GM12878 (cell line): ENCODE measurements at regions not wholly inside any gene's neighbourhood (a gene's known extent, or its start where the extent isn't known, plus 50 kb on each side); places are given as distances from the start of the nearest gene placed in this dataset.

Source experiments
- ATAC-seq: fragments of 200-7000 bp; cut with Tn5 transposase; 3 replicates; pipeline ENCODE4 v1.9.1; 2020; ENCODE audit warnings: mild to moderate bottlenecking, moderate library complexity
- BruUV-seq: library from RNA; stranded (reverse); fragments of 400-500 nt; replicated peaks from 2 replicates; lab custom pipeline; 2021; lab: Mats Ljungman, UMichigan
- CTCF ChIA-PET: fragments of 300-600 bp; sonication (Branson Sonifier 250); formaldehyde crosslinking; extraction: SDS; loops from one replicate; lab custom pipeline; 2021; ENCODE audit warnings: inconsistent platforms; lab: Yijun Ruan, JAX
- POLR2A ChIA-PET: fragments of 350-600 bp; formaldehyde crosslinking; extraction: SDS; loops from one replicate; lab custom pipeline; 2021; ENCODE audit warnings: inconsistent platforms; lab: Charles Lee
- RAD21 ChIA-PET: fragments of 300-600 bp; sonication (Branson Sonifier 250); formaldehyde crosslinking; loops from one replicate; lab custom pipeline; 2023; ENCODE audit warnings: antibody characterized with exemption; ENCODE audit not compliant: unreplicated experiment; lab: Charles Lee
- SMC1A ChIA-PET: fragments of 300-600 bp; sonication (Branson Sonifier 250); formaldehyde crosslinking; loops from one replicate; lab custom pipeline; 2023; ENCODE audit not compliant: unreplicated experiment, uncharacterized antibody; lab: Charles Lee
- DNase-seq: peaks from one replicate; pipeline ENCODE4 v3.0.0-alpha.2; 2011; ENCODE audit warnings: low read depth, low spot score
- FAIRE-seq: peaks from 3 replicates; lab custom pipeline; 2011; peaks lifted over from hg19 to GRCh38; lab: Jason Lieb, UNC
- H2AFZ ChIP-seq: 2 replicates; pipeline ENCODE4 v1.6.0; 2011; ENCODE audit warnings: low read depth, low read length, control low read depth; ENCODE audit not compliant: control insufficient read depth
- H3K27ac ChIP-seq: 2 replicates; pipeline ENCODE4 v1.5.1; 2011; ENCODE audit warnings: control low read depth; ENCODE audit not compliant: control insufficient read depth, insufficient read depth
- H3K27me3 ChIP-seq, 2 experiments: replicated peaks in 1 of 2; 2 replicates each; pipeline versions ENCODE4 v1.6.0 to v1.6.1; 2011; ENCODE audit warnings: low read length in 1 of 2; ENCODE audit not compliant: control insufficient read depth in 2 of 2, insufficient read depth in 2 of 2
- H3K36me3 ChIP-seq, 2 experiments: 2 replicates each; pipeline ENCODE4 v1.5.1; 2011; ENCODE audit warnings: low read length in 1 of 2; ENCODE audit not compliant: control insufficient read depth in 2 of 2, insufficient read depth in 2 of 2
- H3K4me1 ChIP-seq: 2 replicates; pipeline ENCODE4 v1.6.1; 2011; ENCODE audit warnings: mild to moderate bottlenecking, low read length, moderate library complexity, mixed read lengths; ENCODE audit not compliant: control insufficient read depth, insufficient read depth
- H3K4me2 ChIP-seq: 2 replicates; pipeline ENCODE4 v1.6.0; 2011; ENCODE audit warnings: control low read depth; ENCODE audit not compliant: control insufficient read depth, insufficient read depth
- H3K4me3 ChIP-seq: fragments of 200-600 bp; sonication (generic); 2 replicates; pipeline ENCODE4 v1.5.1; 2016
- H3K79me2 ChIP-seq: 2 replicates; pipeline ENCODE4 v1.6.0; 2011; ENCODE audit warnings: low read length; ENCODE audit not compliant: control insufficient read depth, insufficient read depth
- H3K9ac ChIP-seq: 2 replicates; pipeline ENCODE4 v1.8.0; 2011; ENCODE audit warnings: low read length, control low read depth, mixed read lengths; ENCODE audit not compliant: control insufficient read depth, insufficient read depth
- H3K9me3 ChIP-seq: replicated peaks from 3 replicates; pipeline ENCODE4 v1.5.1; 2011; ENCODE audit warnings: mild to moderate bottlenecking, low read length; ENCODE audit not compliant: control insufficient read depth, insufficient read depth
- H4K20me1 ChIP-seq: 2 replicates; pipeline ENCODE4 v1.6.0; 2011; ENCODE audit not compliant: control insufficient read depth, insufficient read depth
- BCLAF1 ChIP-seq: fragments of 450-650 bp; IDR thresholded peaks from 2 replicates; pipeline ENCODE4 v1.6.1; 2017; ENCODE audit warnings: antibody characterized with exemption, mild to moderate bottlenecking, moderate library complexity
- BHLHE40 ChIP-seq, 2 experiments: fragments of 450-650 bp in 1 of 2; IDR thresholded peaks; 2 replicates each; pipeline ENCODE4 v1.6.1; 2011 to 2017; ENCODE audit warnings: low read depth in 2 of 2, borderline replicate concordance in 1 of 2, improper control_type of control experiment in 1 of 2, low read length in 1 of 2, mild to moderate bottlenecking in 1 of 2
- CBX5 ChIP-seq: sonication (generic); IDR thresholded peaks from 2 replicates; pipeline ENCODE4 v1.6.1; 2016; ENCODE audit warnings: low read depth, moderate library complexity, mild to moderate bottlenecking, inconsistent platforms
- HDAC2 ChIP-seq: fragments of 200-600 bp; sonication (generic); IDR thresholded peaks from 2 replicates; pipeline ENCODE4 v1.6.1; 2017
- HDAC6 ChIP-seq: fragments of 200-600 bp; sonication (generic); IDR thresholded peaks from one replicate; pipeline ENCODE4 v1.8.0; 2017; ENCODE audit warnings: antibody characterized with exemption; ENCODE audit not compliant: unreplicated experiment
- NKRF ChIP-seq: fragments of 450-650 bp; conservative IDR thresholded peaks from 2 replicates; pipeline ENCODE4 v1.6.1; 2017; ENCODE audit warnings: mild to moderate bottlenecking, moderate library complexity
- NR2F1 ChIP-seq: fragments of 450-650 bp; conservative IDR thresholded peaks from 2 replicates; pipeline ENCODE4 v1.6.1; 2017; ENCODE audit warnings: mild to moderate bottlenecking
- POLR2A ChIP-seq: IDR thresholded peaks from 2 replicates; pipeline ENCODE4 v1.6.1; 2011; ENCODE audit warnings: low read depth, mild to moderate bottlenecking, low read length
- TAF1 ChIP-seq: IDR thresholded peaks from 2 replicates; pipeline ENCODE4 v1.6.1; 2011; ENCODE audit warnings: mild to moderate bottlenecking, low read depth, low read length, borderline replicate concordance
- TARDBP ChIP-seq: IDR thresholded peaks from 2 replicates; pipeline ENCODE4 v1.6.1; 2016; ENCODE audit warnings: borderline replicate concordance
- TCF12 ChIP-seq: IDR thresholded peaks from 2 replicates; pipeline ENCODE4 v1.6.1; 2011; ENCODE audit warnings: low read depth, mild to moderate bottlenecking, low read length
- WRNIP1 ChIP-seq: IDR thresholded peaks from 2 replicates; pipeline ENCODE4 v1.6.1; 2011; ENCODE audit warnings: low read depth, low read length, improper control_type of control experiment, borderline replicate concordance
- ZNF207 ChIP-seq: fragments of 450-650 bp; IDR thresholded peaks from 2 replicates; pipeline ENCODE4 v1.6.1; 2014; ENCODE audit warnings: antibody characterized with exemption, mild to moderate bottlenecking, borderline replicate concordance
- ZNF24 ChIP-seq: fragments of 450-650 bp; IDR thresholded peaks from 2 replicates; pipeline ENCODE4 v1.6.1; 2017; ENCODE audit warnings: antibody characterized with exemption, mild to moderate bottlenecking
- ZNF274 ChIP-seq: IDR thresholded peaks from one replicate; pipeline ENCODE4 v1.8.0; 2011; ENCODE audit not compliant: insufficient read length, insufficient read depth
- ZZZ3 ChIP-seq: IDR thresholded peaks from 2 replicates; pipeline ENCODE4 v1.6.1; 2011; ENCODE audit warnings: low read depth; ENCODE audit not compliant: control insufficient read depth, insufficient read length
- WGBS: methylation state at CpG from one replicate; pipeline ENCODE4 v1.1.6; 2016; ENCODE audit warnings: low lambda C conversion rate; ENCODE audit not compliant: insufficient replicate concordance, insufficient coverage; ENCODE audit errors: missing lambda C conversion rate; 5-methylcytosine and 5-hydroxymethylcytosine counted together
- in situ Hi-C: fragments of 300-500 bp; cut with MboI; formaldehyde crosslinking; loops from 9 replicates; pipeline ENCODE4 v1.14.3; 2018; ENCODE audit warnings: mixed read lengths
- intact Hi-C: fragments of 100-400 bp; cut with micrococcal nuclease; formaldehyde crosslinking; loops from one replicate; pipeline ENCODE4 v1.14.2; 2022; ENCODE audit not compliant: unreplicated experiment

- BruUV-seq: no TSS peak
- DNase-seq: no peak
- WGBS: 0% methylated on average over 1 of the region's 1 CpG
- RAD21 ChIA-PET: no interaction called here
- no peak overlapping the region for H3K27ac ChIP-seq
- H2AFZ ChIP-seq: no peak overlapping the region
- H3K4me1 ChIP-seq: no peaks in the 10 kb centered on the region
- FAIRE-seq: no peak
- in situ Hi-C loops (no loop called here), intact Hi-C loops (no loop called here)
- no peaks in the 10 kb centered on the region for H4K20me1 ChIP-seq
- no peak overlapping the region for H3K4me2 ChIP-seq
- H3K9me3 ChIP-seq: no peaks in the 10 kb centered on the region
- H3K9ac ChIP-seq: no peak overlapping the region
- H3K36me3 ChIP-seq: no peaks in the 10 kb centered on the region
- H3K4me3 ChIP-seq: no peak overlapping the region
- no peaks in the 10 kb centered on the region for H3K79me2 ChIP-seq
- POLR2A ChIA-PET: no interaction called here
- no peaks in the 10 kb centered on the region for H3K27me3 ChIP-seq
- SMC1A ChIA-PET: interaction anchor here (0.6 kb wide), 1 partner anchor 74 kb away, joined by 3 read pairs; no protein-coding TSS in a partner anchor
- no peak for ATAC-seq
- CTCF ChIA-PET: no interaction called here
- TF ChIP-seq ZZZ3: no peak
- TF ChIP-seq ZNF274: no peak
- TF ChIP-seq NKRF: no peak
- TF ChIP-seq HDAC6: no peak
- TF ChIP-seq BHLHE40 (IDR thresholded peaks at IDR 0.05; ENCODE audit: borderline replicate concordance in 1 of 2, low read depth in 2 of 2, low read length in 1 of 2): no peak
- no peak for TF ChIP-seq WRNIP1
- TF ChIP-seq BCLAF1: no peak
- no peak for TF ChIP-seq NR2F1
- TF ChIP-seq HDAC2: no peak
- no peak for TF ChIP-seq TCF12
- no peak for TF ChIP-seq POLR2A
- no peak for TF ChIP-seq TAF1
- no peak for TF ChIP-seq TARDBP
- no peak for TF ChIP-seq ZNF24
- no peak for TF ChIP-seq CBX5
- TF ChIP-seq ZNF207: no peak
These were observed 2029.3 kb downstream of the MRPL39 start for GRCh38 chr21:23578027-23578426.
